GM12878 (cell line): ENCODE measurements at regions not wholly inside any gene's neighbourhood (a gene's known extent, or its start where the extent isn't known, plus 50 kb on each side); places are given as distances from the start of the nearest gene placed in this dataset.

Experiments
- ATAC-seq: fragments of 200-7000 bp; cut with Tn5 transposase; 3 replicates; pipeline ENCODE4 v1.9.1; 2020; ENCODE audit warnings: mild to moderate bottlenecking, moderate library complexity
- BruUV-seq: library from RNA; stranded (reverse); fragments of 400-500 nt; replicated peaks from 2 replicates; lab custom pipeline; 2021; lab: Mats Ljungman, UMichigan
- CTCF ChIA-PET: fragments of 300-600 bp; sonication (Branson Sonifier 250); formaldehyde crosslinking; extraction: SDS; loops from one replicate; lab custom pipeline; 2021; ENCODE audit warnings: inconsistent platforms; lab: Yijun Ruan, JAX
- POLR2A ChIA-PET: fragments of 350-600 bp; formaldehyde crosslinking; extraction: SDS; loops from one replicate; lab custom pipeline; 2021; ENCODE audit warnings: inconsistent platforms; lab: Charles Lee
- RAD21 ChIA-PET: fragments of 300-600 bp; sonication (Branson Sonifier 250); formaldehyde crosslinking; loops from one replicate; lab custom pipeline; 2023; ENCODE audit warnings: antibody characterized with exemption; ENCODE audit not compliant: unreplicated experiment; lab: Charles Lee
- SMC1A ChIA-PET: fragments of 300-600 bp; sonication (Branson Sonifier 250); formaldehyde crosslinking; loops from one replicate; lab custom pipeline; 2023; ENCODE audit not compliant: unreplicated experiment, uncharacterized antibody; lab: Charles Lee
- DNase-seq: peaks from one replicate; pipeline ENCODE4 v3.0.0-alpha.2; 2011; ENCODE audit warnings: low read depth, low spot score
- FAIRE-seq: peaks from 3 replicates; lab custom pipeline; 2011; peaks lifted over from hg19 to GRCh38; lab: Jason Lieb, UNC
- H2AFZ ChIP-seq: 2 replicates; pipeline ENCODE4 v1.6.0; 2011; ENCODE audit warnings: low read depth, low read length, control low read depth; ENCODE audit not compliant: control insufficient read depth
- H3K27ac ChIP-seq: 2 replicates; pipeline ENCODE4 v1.5.1; 2011; ENCODE audit warnings: control low read depth; ENCODE audit not compliant: control insufficient read depth, insufficient read depth
- H3K27me3 ChIP-seq, 2 experiments: replicated peaks in 1 of 2; 2 replicates each; pipeline versions ENCODE4 v1.6.0 to v1.6.1; 2011; ENCODE audit warnings: low read length in 1 of 2; ENCODE audit not compliant: control insufficient read depth in 2 of 2, insufficient read depth in 2 of 2
- H3K36me3 ChIP-seq, 2 experiments: 2 replicates each; pipeline ENCODE4 v1.5.1; 2011; ENCODE audit warnings: low read length in 1 of 2; ENCODE audit not compliant: control insufficient read depth in 2 of 2, insufficient read depth in 2 of 2
- H3K4me1 ChIP-seq: 2 replicates; pipeline ENCODE4 v1.6.1; 2011; ENCODE audit warnings: mild to moderate bottlenecking, low read length, moderate library complexity, mixed read lengths; ENCODE audit not compliant: control insufficient read depth, insufficient read depth
- H3K4me2 ChIP-seq: 2 replicates; pipeline ENCODE4 v1.6.0; 2011; ENCODE audit warnings: control low read depth; ENCODE audit not compliant: control insufficient read depth, insufficient read depth
- H3K4me3 ChIP-seq: fragments of 200-600 bp; sonication (generic); 2 replicates; pipeline ENCODE4 v1.5.1; 2016
- H3K79me2 ChIP-seq: 2 replicates; pipeline ENCODE4 v1.6.0; 2011; ENCODE audit warnings: low read length; ENCODE audit not compliant: control insufficient read depth, insufficient read depth
- H3K9ac ChIP-seq: 2 replicates; pipeline ENCODE4 v1.8.0; 2011; ENCODE audit warnings: low read length, control low read depth, mixed read lengths; ENCODE audit not compliant: control insufficient read depth, insufficient read depth
- H3K9me3 ChIP-seq: replicated peaks from 3 replicates; pipeline ENCODE4 v1.5.1; 2011; ENCODE audit warnings: mild to moderate bottlenecking, low read length; ENCODE audit not compliant: control insufficient read depth, insufficient read depth
- H4K20me1 ChIP-seq: 2 replicates; pipeline ENCODE4 v1.6.0; 2011; ENCODE audit not compliant: control insufficient read depth, insufficient read depth
- ASH2L ChIP-seq: fragments of 300-600, 200-600 bp; sonication (generic); IDR thresholded peaks from 2 replicates; pipeline ENCODE4 v1.6.1; 2017; ENCODE audit warnings: low read depth, mild to moderate bottlenecking, borderline replicate concordance
- BRCA1 ChIP-seq: IDR thresholded peaks from 2 replicates; pipeline ENCODE4 v1.6.1; 2011; ENCODE audit warnings: low read depth, low read length, improper control_type of control experiment
- CHD4 ChIP-seq: fragments of 200-600 bp; sonication (generic); IDR thresholded peaks from 2 replicates; pipeline ENCODE4 v1.6.1; 2016; ENCODE audit warnings: mild to moderate bottlenecking
- CREB1 ChIP-seq: IDR thresholded peaks from 2 replicates; pipeline ENCODE4 v1.6.1; 2012; ENCODE audit warnings: low read depth, mild to moderate bottlenecking, inconsistent platforms
- CREM ChIP-seq: IDR thresholded peaks from 2 replicates; pipeline ENCODE4 v1.6.1; 2014; ENCODE audit warnings: antibody characterized with exemption, low read depth
- DPF2 ChIP-seq: fragments of 450-650 bp; IDR thresholded peaks from 2 replicates; pipeline ENCODE4 v1.6.1; 2017; ENCODE audit warnings: mild to moderate bottlenecking
- EED ChIP-seq: sonication (generic); IDR thresholded peaks from 2 replicates; pipeline ENCODE4 v1.6.1; 2016; ENCODE audit warnings: antibody characterized with exemption, low read depth
- FOXK2 ChIP-seq: fragments of 450-650 bp; IDR thresholded peaks from 2 replicates; pipeline ENCODE4 v1.6.1; 2017; ENCODE audit warnings: mild to moderate bottlenecking, moderate library complexity
- IKZF1 ChIP-seq: fragments of 450-650 bp; conservative IDR thresholded peaks from 2 replicates; pipeline ENCODE4 v1.6.1; 2017; ENCODE audit warnings: antibody characterized with exemption, mild to moderate bottlenecking
- JUNB ChIP-seq: IDR thresholded peaks from 2 replicates; pipeline ENCODE4 v1.6.1; 2016; ENCODE audit warnings: antibody characterized with exemption, mild to moderate bottlenecking
- KLF5 ChIP-seq: fragments of 450-650 bp; IDR thresholded peaks from 2 replicates; pipeline ENCODE4 v1.6.1; 2014; ENCODE audit warnings: mild to moderate bottlenecking; ENCODE audit not compliant: partially characterized antibody
- NBN ChIP-seq: fragments of 450-650 bp; IDR thresholded peaks from 2 replicates; pipeline ENCODE4 v1.6.1; 2016
- PAX5 ChIP-seq: IDR thresholded peaks from 2 replicates; pipeline ENCODE4 v1.6.1; 2011; ENCODE audit warnings: low read depth, low read length, borderline replicate concordance
- POLR2A ChIP-seq: IDR thresholded peaks from 2 replicates; pipeline ENCODE4 v1.6.1; 2011; ENCODE audit warnings: low read depth, mild to moderate bottlenecking, low read length
- RELA ChIP-seq: fragments of 450-650 bp; IDR thresholded peaks from 2 replicates; pipeline ENCODE4 v1.8.0; 2014; ENCODE audit warnings: borderline replicate concordance; ENCODE audit not compliant: partially characterized antibody
- SIX5 ChIP-seq: IDR thresholded peaks from 2 replicates; pipeline ENCODE4 v1.6.1; 2011; ENCODE audit warnings: mild to moderate bottlenecking, low read depth, low read length, moderate library complexity; ENCODE audit not compliant: severe bottlenecking
- SMARCA5 ChIP-seq: fragments of 450-650 bp; IDR thresholded peaks from 2 replicates; pipeline ENCODE4 v1.6.1; 2017; ENCODE audit warnings: mild to moderate bottlenecking
- SPI1 ChIP-seq: IDR thresholded peaks from 2 replicates; pipeline ENCODE4 v1.6.1; 2011; ENCODE audit warnings: low read depth, mild to moderate bottlenecking, low read length, moderate library complexity, borderline replicate concordance; ENCODE audit not compliant: insufficient read depth
- ZNF207 ChIP-seq: fragments of 450-650 bp; IDR thresholded peaks from 2 replicates; pipeline ENCODE4 v1.6.1; 2014; ENCODE audit warnings: antibody characterized with exemption, mild to moderate bottlenecking, borderline replicate concordance
- ZNF274 ChIP-seq: IDR thresholded peaks from one replicate; pipeline ENCODE4 v1.8.0; 2011; ENCODE audit not compliant: insufficient read length, insufficient read depth
- WGBS: methylation state at CpG from one replicate; pipeline ENCODE4 v1.1.6; 2016; ENCODE audit warnings: low lambda C conversion rate; ENCODE audit not compliant: insufficient replicate concordance, insufficient coverage; ENCODE audit errors: missing lambda C conversion rate; 5-methylcytosine and 5-hydroxymethylcytosine counted together
- in situ Hi-C: fragments of 300-500 bp; cut with MboI; formaldehyde crosslinking; loops from 9 replicates; pipeline ENCODE4 v1.14.3; 2018; ENCODE audit warnings: mixed read lengths
- intact Hi-C: fragments of 100-400 bp; cut with micrococcal nuclease; formaldehyde crosslinking; loops from one replicate; pipeline ENCODE4 v1.14.2; 2022; ENCODE audit not compliant: unreplicated experiment
- TF ChIP-seq, protein P1 (sequence below): fragments of 450-650 bp; IDR thresholded peaks from 2 replicates; pipeline ENCODE4 v1.6.1; 2017; ENCODE audit warnings: mild to moderate bottlenecking, low read depth, inconsistent platforms; ENCODE audit not compliant: poor library complexity, severe bottlenecking
- TF ChIP-seq, protein P2 (sequence below): fragments of 450-650 bp; IDR thresholded peaks from 2 replicates; pipeline ENCODE4 v1.6.1; 2017; ENCODE audit warnings: mild to moderate bottlenecking

DNA sequence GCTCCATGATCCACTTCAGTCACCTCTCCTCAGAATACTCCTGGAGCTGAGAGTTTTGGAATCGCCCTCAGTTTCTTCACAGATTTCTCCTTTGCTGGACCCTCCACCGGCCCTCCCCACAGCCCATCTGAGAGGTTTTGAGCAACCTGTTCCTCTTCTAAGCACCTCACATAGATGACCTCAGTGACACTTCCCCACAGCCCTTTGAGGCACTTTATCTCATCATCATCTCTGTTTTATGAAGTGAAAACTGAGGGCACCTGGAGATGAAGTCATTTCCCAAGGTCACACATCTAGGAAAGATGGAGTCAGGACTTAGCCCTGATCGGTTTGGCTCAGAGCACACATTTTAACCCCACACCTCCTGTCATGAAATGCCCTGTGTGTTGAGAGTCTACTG is 76.8 kb upstream of the ZNF281 start:
- Histone ChIP-seq H3K79me2 (no peaks in the 10 kb centered on the region), H3K36me3 (no peaks in the 10 kb centered on the region), H3K27me3 (no peaks in the 10 kb centered on the region), H3K27ac (no peak overlapping the region), H3K4me2 (no peak overlapping the region), H3K9ac (no peak overlapping the region), H3K4me3 (no peak overlapping the region), H3K4me1 (peaks cover 11% of the 10 kb centered on the region), H2AFZ (no peak overlapping the region), H4K20me1 (no peaks in the 10 kb centered on the region)
- CTCF ChIA-PET, result no interaction called here
- 20% methylated on average over 3 of the region's 3 CpGs for WGBS
- POLR2A ChIA-PET, result no interaction called here
- FAIRE-seq (no peak), ATAC-seq (no peak), DNase-seq (no peak)
- intact Hi-C loops, result loop anchor here (5.0 kb wide), 1 partner anchor 79 kb away; no protein-coding TSS in a partner anchor
- TF ChIP-seq POLR2A (no peak), ASH2L (no peak), ZNF274 (no peak), NBN (no peak), CREM (0 out of 2 replicates have a peak, but pooled peaks have one; percentile 26), SPI1 (peak; percentile 33; the same call in 1 of the 2 replicates), KLF5 (no peak), SIX5 (no peak), PAX5 (no peak), FOXK2 (no peak), EED (0 out of 2 replicates have a peak, but pooled peaks have one; percentile 19), BRCA1 (no peak), CHD4 (no peak), ZNF207 (no peak), JUNB (no peak), DPF2 (no peak), RELA (no peak), IKZF1 (0 out of 2 replicates have a peak, but pooled peaks have one; percentile 27), SMARCA5 (no peak), CREB1 (peak; percentile 66; the same call in 1 of the 2 replicates)
- TF ChIP-seq, protein P1, sequence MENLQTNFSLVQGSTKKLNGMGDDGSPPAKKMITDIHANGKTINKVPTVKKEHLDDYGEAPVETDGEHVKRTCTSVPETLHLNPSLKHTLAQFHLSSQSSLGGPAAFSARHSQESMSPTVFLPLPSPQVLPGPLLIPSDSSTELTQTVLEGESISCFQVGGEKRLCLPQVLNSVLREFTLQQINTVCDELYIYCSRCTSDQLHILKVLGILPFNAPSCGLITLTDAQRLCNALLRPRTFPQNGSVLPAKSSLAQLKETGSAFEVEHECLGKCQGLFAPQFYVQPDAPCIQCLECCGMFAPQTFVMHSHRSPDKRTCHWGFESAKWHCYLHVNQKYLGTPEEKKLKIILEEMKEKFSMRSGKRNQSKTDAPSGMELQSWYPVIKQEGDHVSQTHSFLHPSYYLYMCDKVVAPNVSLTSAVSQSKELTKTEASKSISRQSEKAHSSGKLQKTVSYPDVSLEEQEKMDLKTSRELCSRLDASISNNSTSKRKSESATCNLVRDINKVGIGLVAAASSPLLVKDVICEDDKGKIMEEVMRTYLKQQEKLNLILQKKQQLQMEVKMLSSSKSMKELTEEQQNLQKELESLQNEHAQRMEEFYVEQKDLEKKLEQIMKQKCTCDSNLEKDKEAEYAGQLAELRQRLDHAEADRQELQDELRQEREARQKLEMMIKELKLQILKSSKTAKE, result no peak
- TF ChIP-seq, protein P2, sequence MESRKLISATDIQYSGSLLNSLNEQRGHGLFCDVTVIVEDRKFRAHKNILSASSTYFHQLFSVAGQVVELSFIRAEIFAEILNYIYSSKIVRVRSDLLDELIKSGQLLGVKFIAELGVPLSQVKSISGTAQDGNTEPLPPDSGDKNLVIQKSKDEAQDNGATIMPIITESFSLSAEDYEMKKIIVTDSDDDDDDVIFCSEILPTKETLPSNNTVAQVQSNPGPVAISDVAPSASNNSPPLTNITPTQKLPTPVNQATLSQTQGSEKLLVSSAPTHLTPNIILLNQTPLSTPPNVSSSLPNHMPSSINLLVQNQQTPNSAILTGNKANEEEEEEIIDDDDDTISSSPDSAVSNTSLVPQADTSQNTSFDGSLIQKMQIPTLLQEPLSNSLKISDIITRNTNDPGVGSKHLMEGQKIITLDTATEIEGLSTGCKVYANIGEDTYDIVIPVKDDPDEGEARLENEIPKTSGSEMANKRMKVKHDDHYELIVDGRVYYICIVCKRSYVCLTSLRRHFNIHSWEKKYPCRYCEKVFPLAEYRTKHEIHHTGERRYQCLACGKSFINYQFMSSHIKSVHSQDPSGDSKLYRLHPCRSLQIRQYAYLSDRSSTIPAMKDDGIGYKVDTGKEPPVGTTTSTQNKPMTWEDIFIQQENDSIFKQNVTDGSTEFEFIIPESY, result no peak
- TF ChIP-seq, all 136 proteins: peak for 5
- H3K9me3 ChIP-seq, result no peaks in the 10 kb centered on the region
- no TSS peak for BruUV-seq
- RAD21 ChIA-PET, result interaction anchor here (0.6 to 1.3 kb wide), 3 partner anchors 8 to 18 kb away, joined by 3 read pairs; no protein-coding TSS in a partner anchor
- in situ Hi-C loops, result no loop called here
- SMC1A ChIA-PET, result interaction anchor here (0.7 to 1.8 kb wide), 4 partner anchors 70 to 393 kb away, joined by 3 to 6 read pairs (median 3); no protein-coding TSS in a partner anchor
